SU-DHL-6 (cell line): ENCODE measurements at regions not wholly inside any gene's neighbourhood (a gene's known extent, or its start where the extent isn't known, plus 50 kb on each side); places are given as distances from the start of the nearest gene placed in this dataset.

Experiments
- H2AFZ ChIP-seq: fragments of 200-600 bp; sonication (generic); 2 replicates; pipeline ENCODE4 v1.6.1; 2014; ENCODE audit warnings: low read depth, mild to moderate bottlenecking, moderate library complexity, mixed read lengths, antibody characterized with exemption, low read length; ENCODE audit not compliant: severe bottlenecking
- H3F3A ChIP-seq: fragments of 200-600 bp; shearing (Covaris generic); 2 replicates; pipeline ENCODE4 v1.6.0; 2016; ENCODE audit warnings: antibody characterized with exemption, mild to moderate bottlenecking; ENCODE audit not compliant: insufficient read depth
- H3K27ac ChIP-seq: fragments of 200-600 bp; sonication (generic); 2 replicates; pipeline ENCODE4 v1.5.1; 2016; ENCODE audit warnings: low read depth, mild to moderate bottlenecking, low read length, moderate library complexity, mixed read lengths
- H3K27me3 ChIP-seq: fragments of 200-600 bp; sonication (generic), shearing (Covaris generic); 2 replicates; pipeline ENCODE4 v1.6.0; 2014; ENCODE audit warnings: mild to moderate bottlenecking, low read length
- H3K36me3 ChIP-seq: fragments of 200-600 bp; sonication (generic); 2 replicates; pipeline ENCODE4 v1.6.1; 2014; ENCODE audit warnings: mild to moderate bottlenecking, low read length, mixed read lengths
- H3K4me2 ChIP-seq: fragments of 300-600, 200-600 bp; shearing (Covaris generic), sonication (generic); 2 replicates; pipeline ENCODE4 v1.6.0; 2014; ENCODE audit warnings: low read length, low read depth, mild to moderate bottlenecking; ENCODE audit not compliant: poor library complexity, severe bottlenecking
- H3K4me3 ChIP-seq: fragments of 200-600 bp; sonication (generic); 2 replicates; pipeline ENCODE4 v1.5.1; 2014; ENCODE audit warnings: antibody characterized with exemption, low read length, mild to moderate bottlenecking, mixed read lengths; ENCODE audit not compliant: insufficient read depth, poor library complexity, severe bottlenecking
- H3K79me2 ChIP-seq: fragments of 200-600 bp; sonication (generic); 2 replicates; pipeline ENCODE4 v1.6.1; 2014; ENCODE audit warnings: mild to moderate bottlenecking, low read length, moderate library complexity; ENCODE audit not compliant: insufficient read depth
- H3K9ac ChIP-seq: fragments of 200-600 bp; sonication (generic); 2 replicates; pipeline ENCODE4 v1.7.0; 2014; ENCODE audit warnings: mild to moderate bottlenecking, low read length
- H3K9me2 ChIP-seq: fragments of 200-600 bp; sonication (generic); replicated peaks from 2 replicates; pipeline ENCODE4 v1.6.1; 2014; ENCODE audit warnings: low read length; ENCODE audit not compliant: insufficient read depth
- H3K9me3 ChIP-seq: fragments of 200-600 bp; sonication (generic); 2 replicates; pipeline ENCODE4 v1.6.1; 2014; ENCODE audit warnings: low read length, mixed read lengths; ENCODE audit not compliant: insufficient read depth
- H4K20me1 ChIP-seq: fragments of 200-600 bp; sonication (generic); 2 replicates; pipeline ENCODE4 v1.6.1; 2014; ENCODE audit warnings: low read depth, mild to moderate bottlenecking, antibody characterized with exemption, low read length, moderate library complexity, mixed read lengths
- CTCF ChIP-seq: fragments of 200-600 bp; sonication (generic); IDR thresholded peaks from one replicate; pipeline ENCODE4 v1.5.1; 2017; ENCODE audit warnings: antibody characterized with exemption, mild to moderate bottlenecking, low read length, moderate library complexity; ENCODE audit not compliant: insufficient read depth, poor library complexity, severe bottlenecking
- EZH2phosphoT487 ChIP-seq: fragments of 200-600 bp; sonication (generic), shearing (Covaris generic); conservative IDR thresholded peaks from 2 replicates; pipeline ENCODE4 v1.6.1; 2018; ENCODE audit warnings: mild to moderate bottlenecking, antibody characterized with exemption, low read length, moderate library complexity, mixed read lengths

GRCh38 chr5:20445326-20445860 is 457.4 kb upstream of the CDH18 start:
- Histone ChIP-seq H4K20me1 (no peaks in the 10 kb centered on the region), H3K4me2 (no peak overlapping the region), H3K9me2 (no peaks in the 10 kb centered on the region), H3K9me3 (peaks cover 5% of the 10 kb centered on the region; the same call in 1 of the 2 replicates), H2AFZ (peak overlapping the region; percentile 70), H3K79me2 (no peaks in the 10 kb centered on the region), H3K27me3 (no peaks in the 10 kb centered on the region), H3K4me3 (no peak overlapping the region), H3K36me3 (no peaks in the 10 kb centered on the region), H3K9ac (no peak overlapping the region), H3F3A (no peaks in the 10 kb centered on the region), H3K27ac (no peak overlapping the region)
- no peak for TF ChIP-seq CTCF
- no peak for TF ChIP-seq EZH2phosphoT487

GRCh38 chr5:20434786-20435185 is 446.8 kb upstream of the CDH18 start:
- no peaks in the 10 kb centered on the region for H3K79me2 ChIP-seq
- TF ChIP-seq EZH2phosphoT487 (no peak), CTCF (no peak)
- H3K4me2 ChIP-seq, result no peak overlapping the region

GRCh38 chr5:20420991-20421595 is 433.1 kb upstream of the CDH18 start:
- Histone ChIP-seq H3K9me3 (no peaks in the 10 kb centered on the region), H3K9me2 (no peaks in the 10 kb centered on the region), H3K79me2 (no peaks in the 10 kb centered on the region), H3K9ac (no peak overlapping the region), H3F3A (no peaks in the 10 kb centered on the region), H4K20me1 (no peaks in the 10 kb centered on the region), H3K4me2 (no peak overlapping the region), H3K36me3 (no peaks in the 10 kb centered on the region), H3K27me3 (no peaks in the 10 kb centered on the region), H3K4me3 (no peak overlapping the region), H2AFZ (peak overlapping the region; percentile 68), H3K27ac (no peak overlapping the region)
- TF ChIP-seq EZH2phosphoT487 (no peak), CTCF (no peak)

More at GRCh38 chr5:20434786-20435185, 446.8 kb upstream of the CDH18 start:
- Histone ChIP-seq H3K27ac (no peak overlapping the region), H3K36me3 (no peaks in the 10 kb centered on the region), H2AFZ (no peak overlapping the region), H3K4me3 (no peak overlapping the region), H3K9me3 (no peaks in the 10 kb centered on the region), H3K9ac (no peak overlapping the region), H3F3A (no peaks in the 10 kb centered on the region), H3K27me3 (no peaks in the 10 kb centered on the region), H4K20me1 (no peaks in the 10 kb centered on the region), H3K9me2 (no peaks in the 10 kb centered on the region)
